Activated CD4-positive, alpha-beta T cell treated with anti-CD3 and anti-CD28 coated beads, Interleukin-2, amount 10 ng/mL, durations not matched to agents 7 days and 5 days (primary cell): ENCODE measurements at regions not wholly inside any gene's neighbourhood (a gene's known extent, or its start where the extent isn't known, plus 50 kb on each side); places are given as distances from the start of the nearest gene placed in this dataset.
"Not testable (repeated sequence)": the region's sequence is repeated elsewhere in the genome, so short reads cannot be mapped to it uniquely, and the experiment has no call there.

Source experiments
- CTCF ChIA-PET: fragments of 350-600 bp; sonication (Branson Sonifier 250); formaldehyde crosslinking; loops from one replicate; lab custom pipeline; 2021; ENCODE audit warnings: antibody characterized with exemption; lab: Charles Lee
- POLR2A ChIA-PET: fragments of 350-600 bp; sonication (Branson Sonifier 250); formaldehyde crosslinking; loops from one replicate; lab custom pipeline; 2021; ENCODE audit warnings: antibody characterized with exemption; lab: Charles Lee
- DNase-seq: peaks from one replicate; pipeline ENCODE4 v3.0.0-alpha.2; 2020
- H3K27ac Mint-ChIP-seq: one replicate; pipeline ENCODE4 v1.8.0; 2021; ENCODE audit warnings: mild to moderate bottlenecking, moderate library complexity, mixed read lengths
- H3K27me3 Mint-ChIP-seq: one replicate; pipeline ENCODE4 v1.8.0; 2021; ENCODE audit warnings: mixed read lengths
- H3K36me3 Mint-ChIP-seq: one replicate; pipeline ENCODE4 v1.8.0; 2021; ENCODE audit warnings: low read depth, mixed read lengths
- H3K4me1 Mint-ChIP-seq: one replicate; pipeline ENCODE4 v1.8.0; 2021; ENCODE audit warnings: mixed read lengths
- H3K4me3 Mint-ChIP-seq: one replicate; pipeline ENCODE4 v1.8.0; 2021; ENCODE audit warnings: mild to moderate bottlenecking, moderate library complexity, mixed read lengths
- H3K9me3 Mint-ChIP-seq: one replicate; pipeline ENCODE4 v1.8.0; 2021; ENCODE audit warnings: mixed read lengths

- H3K4me1 Mint-ChIP-seq: no peaks in the 10 kb centered on the region
- no peaks in the 10 kb centered on the region for H3K9me3 Mint-ChIP-seq
- H3K36me3 Mint-ChIP-seq: no peaks in the 10 kb centered on the region
- H3K27ac Mint-ChIP-seq: no peak overlapping the region
- H3K27me3 Mint-ChIP-seq: peaks cover 14% of the 10 kb centered on the region
- DNase-seq: no peak
- ChIA-PET POLR2A (no interaction called here), CTCF (no interaction called here)
- H3K4me3 Mint-ChIP-seq: no peak overlapping the region
Observed at GRCh38 chr2:176793792-176794191, 418.8 kb upstream of the HNRNPA3 start.

- no peak for DNase-seq
- Mint-ChIP-seq H3K4me3 (no peak overlapping the region), H3K36me3 (no peaks in the 10 kb centered on the region), H3K27me3 (peaks cover 14% of the 10 kb centered on the region), H3K9me3 (no peaks in the 10 kb centered on the region), H3K27ac (no peak overlapping the region), H3K4me1 (no peaks in the 10 kb centered on the region)
- CTCF ChIA-PET: no interaction called here
- POLR2A ChIA-PET: no interaction called here
Observed at GRCh38 chr2:176794392-176794791, 418.2 kb upstream of the HNRNPA3 start.

GRCh38 chr2:176795823-176796222 lies 416.8 kb upstream of the HNRNPA3 start:
- H3K27ac Mint-ChIP-seq: no peak overlapping the region
- H3K4me3 Mint-ChIP-seq: no peak overlapping the region
- no peak for DNase-seq
- CTCF ChIA-PET: no interaction called here
- POLR2A ChIA-PET: no interaction called here
- H3K36me3 Mint-ChIP-seq: no peaks in the 10 kb centered on the region
- H3K27me3 Mint-ChIP-seq: peaks cover 14% of the 10 kb centered on the region
- H3K9me3 Mint-ChIP-seq: no peaks in the 10 kb centered on the region
- H3K4me1 Mint-ChIP-seq: no peaks in the 10 kb centered on the region

- CTCF ChIA-PET, DNase-seq, H3K4me3 Mint-ChIP-seq, H3K27ac Mint-ChIP-seq, H3K4me1 Mint-ChIP-seq, POLR2A ChIA-PET, H3K36me3 Mint-ChIP-seq, H3K9me3 Mint-ChIP-seq: not testable (repeated sequence)
- H3K27me3 Mint-ChIP-seq: peaks cover 14% of the 10 kb centered on the region
Observed at GRCh38 chr2:176796677-176797076, 415.9 kb upstream of the HNRNPA3 start.

GRCh38 chr2:176804392-176804791 lies 408.2 kb upstream of the HNRNPA3 start:
- H3K4me1 Mint-ChIP-seq: peaks cover 1% of the 10 kb centered on the region
- H3K4me3 Mint-ChIP-seq: no peak overlapping the region
- H3K9me3 Mint-ChIP-seq: no peaks in the 10 kb centered on the region
- no peak for DNase-seq
- peaks cover 3% of the 10 kb centered on the region for H3K27me3 Mint-ChIP-seq
- no peak overlapping the region for H3K27ac Mint-ChIP-seq
- no peaks in the 10 kb centered on the region for H3K36me3 Mint-ChIP-seq
- CTCF ChIA-PET: interaction anchor here (1.0 to 1.3 kb wide), 2 partner anchors 10 to 21 kb away, joined by 3 to 6 read pairs; no protein-coding TSS in a partner anchor
- POLR2A ChIA-PET: no interaction called here

GRCh38 chr2:176805345-176805744 lies 407.2 kb upstream of the HNRNPA3 start:
- H3K9me3 Mint-ChIP-seq: no peaks in the 10 kb centered on the region
- H3K27ac Mint-ChIP-seq: no peak overlapping the region
- H3K4me3 Mint-ChIP-seq: no peak overlapping the region
- no peak for DNase-seq
- no peaks in the 10 kb centered on the region for H3K36me3 Mint-ChIP-seq
- CTCF ChIA-PET: interaction anchor here (1.0 to 1.3 kb wide), 2 partner anchors 9 to 20 kb away, joined by 3 to 6 read pairs; no protein-coding TSS in a partner anchor
- peaks cover 3% of the 10 kb centered on the region for H3K27me3 Mint-ChIP-seq
- POLR2A ChIA-PET: interaction anchor here (0.5 to 0.6 kb wide), 2 partner anchors 13 to 57 kb away, joined by 3 to 4 read pairs; no protein-coding TSS in a partner anchor
- peaks cover 1% of the 10 kb centered on the region for H3K4me1 Mint-ChIP-seq

- H3K4me3 Mint-ChIP-seq: no peak overlapping the region
- POLR2A ChIA-PET: no interaction called here
- no peak overlapping the region for H3K27ac Mint-ChIP-seq
- peaks cover 19% of the 10 kb centered on the region for H3K4me1 Mint-ChIP-seq
- H3K36me3 Mint-ChIP-seq: no peaks in the 10 kb centered on the region
- H3K9me3 Mint-ChIP-seq: no peaks in the 10 kb centered on the region
- H3K27me3 Mint-ChIP-seq: no peaks in the 10 kb centered on the region
- no peak for DNase-seq
- CTCF ChIA-PET: interaction anchor here (1.6 kb wide), 1 partner anchor 12 kb away, joined by 7 read pairs; no protein-coding TSS in a partner anchor
Observed at GRCh38 chr2:176812246-176812775, 400.3 kb upstream of the HNRNPA3 start.

GRCh38 chr2:176813156-176813555 lies 399.4 kb upstream of the HNRNPA3 start:
- Mint-ChIP-seq H3K36me3 (no peaks in the 10 kb centered on the region), H3K4me3 (no peak overlapping the region), H3K27me3 (no peaks in the 10 kb centered on the region), H3K4me1 (peaks cover 19% of the 10 kb centered on the region), H3K27ac (no peak overlapping the region), H3K9me3 (no peaks in the 10 kb centered on the region)
- POLR2A ChIA-PET: no interaction called here
- CTCF ChIA-PET: interaction anchor here (1.2 to 1.6 kb wide), 2 partner anchors 11 to 687 kb away, joined by 3 to 7 read pairs; no protein-coding TSS in a partner anchor
- no peak for DNase-seq

GRCh38 chr2:176813621-176814049 lies 399.0 kb upstream of the HNRNPA3 start:
- Mint-ChIP-seq H3K4me3 (no peak overlapping the region), H3K27ac (no peak overlapping the region), H3K27me3 (no peaks in the 10 kb centered on the region), H3K36me3 (no peaks in the 10 kb centered on the region), H3K4me1 (peaks cover 19% of the 10 kb centered on the region), H3K9me3 (no peaks in the 10 kb centered on the region)
- ChIA-PET CTCF (interaction anchor here (0.7 to 1.6 kb wide), 4 partner anchors 11 to 687 kb away, joined by 3 to 7 read pairs (median 4); no protein-coding TSS in a partner anchor), POLR2A (no interaction called here)
- DNase-seq: no peak

GRCh38 chr2:176814274-176814673 lies 398.3 kb upstream of the HNRNPA3 start:
- Mint-ChIP-seq H3K27ac (no peak overlapping the region), H3K36me3 (no peaks in the 10 kb centered on the region), H3K4me3 (no peak overlapping the region), H3K4me1 (peaks cover 19% of the 10 kb centered on the region), H3K27me3 (no peaks in the 10 kb centered on the region), H3K9me3 (no peaks in the 10 kb centered on the region)
- ChIA-PET POLR2A (no interaction called here), CTCF (interaction anchor here (0.6 to 1.4 kb wide), 7 partner anchors 9 to 688 kb away, joined by 3 to 6 read pairs (median 3); no protein-coding TSS in a partner anchor)
- DNase-seq: no peak

- DNase-seq: peak; percentile 19
- ChIA-PET POLR2A (interaction anchor here (0.8 kb wide), 1 partner anchor 11 kb away, joined by 3 read pairs; no protein-coding TSS in a partner anchor), CTCF (interaction anchor here (0.6 to 1.4 kb wide), 5 partner anchors 9 to 334 kb away, joined by 3 to 6 read pairs (median 3); no protein-coding TSS in a partner anchor)
- Mint-ChIP-seq H3K36me3 (no peaks in the 10 kb centered on the region), H3K4me1 (peaks cover 19% of the 10 kb centered on the region), H3K27ac (no peak overlapping the region), H3K27me3 (no peaks in the 10 kb centered on the region), H3K4me3 (no peak overlapping the region), H3K9me3 (no peaks in the 10 kb centered on the region)
Observed at GRCh38 chr2:176814740-176815367, 397.7 kb upstream of the HNRNPA3 start.

GRCh38 chr2:176817061-176817565 lies 395.5 kb upstream of the HNRNPA3 start:
- POLR2A ChIA-PET: interaction anchor here (0.7 kb wide), 1 partner anchor 63 kb away, joined by 3 read pairs; no protein-coding TSS in a partner anchor
- no peak overlapping the region for H3K27ac Mint-ChIP-seq
- H3K4me3 Mint-ChIP-seq: no peak overlapping the region
- H3K27me3 Mint-ChIP-seq: no peaks in the 10 kb centered on the region
- CTCF ChIA-PET: interaction anchor here (0.5 to 0.9 kb wide), 2 partner anchors 56 to 493 kb away, joined by 3 read pairs; no protein-coding TSS in a partner anchor
- peaks cover 20% of the 10 kb centered on the region for H3K4me1 Mint-ChIP-seq
- H3K36me3 Mint-ChIP-seq: no peaks in the 10 kb centered on the region
- H3K9me3 Mint-ChIP-seq: no peaks in the 10 kb centered on the region
- peak; percentile 20 for DNase-seq

GRCh38 chr2:176818076-176818475 lies 394.5 kb upstream of the HNRNPA3 start:
- Mint-ChIP-seq H3K4me1 (peaks cover 27% of the 10 kb centered on the region), H3K4me3 (no peak overlapping the region), H3K9me3 (no peaks in the 10 kb centered on the region), H3K27me3 (no peaks in the 10 kb centered on the region), H3K36me3 (no peaks in the 10 kb centered on the region), H3K27ac (no peak overlapping the region)
- no peak for DNase-seq
- ChIA-PET CTCF (interaction anchor here (0.9 kb wide), 1 partner anchor 55 kb away, joined by 3 read pairs; no protein-coding TSS in a partner anchor), POLR2A (no interaction called here)
